Right ventricle myocardium superior (tissue), 1 donor: ENCODE measurements at regions not wholly inside any gene's neighbourhood (a gene's known extent, or its start where the extent isn't known, plus 50 kb on each side); places are given as distances from the start of the nearest gene placed in this dataset.

Experiments used
- ATAC-seq: fragments of 200-7000 bp; cut with Tn5 transposase; one replicate; pipeline ENCODE4 v1.9.1; 2020; ENCODE audit warnings: mild to moderate bottlenecking; ENCODE audit not compliant: poor library complexity
- DNase-seq: peaks from one replicate; pipeline ENCODE4 v3.0.0-alpha.2; 2020
- intact Hi-C: fragments of 100-400 bp; cut with DNase I; formaldehyde crosslinking; loops from one replicate; pipeline ENCODE4 v1.11.2; 2022
- donor health status: DM: no; HTN: yes; CAD: no; lungs with severe emphysema.

- intact Hi-C loops: no loop called here
- ATAC-seq: no peak
- DNase-seq: no peak
Observed at GRCh38 chr3:86239946-86240345, 751.0 kb downstream of the VGLL3 start.

GRCh38 chr3:86234506-86235254 is 756.3 kb downstream of the VGLL3 start:
- DNase-seq (no peak), ATAC-seq (no peak)
- intact Hi-C loops: no loop called here

GRCh38 chr3:86230762-86231161 is 760.2 kb downstream of the VGLL3 start:
- no peak for DNase-seq
- ATAC-seq: no peak
- intact Hi-C loops: no loop called here

GRCh38 chr3:86229775-86230094 is 761.2 kb downstream of the VGLL3 start:
- ATAC-seq: no peak
- intact Hi-C loops: no loop called here

GRCh38 chr3:86229086-86229774 is 761.7 kb downstream of the VGLL3 start:
- intact Hi-C loops: no loop called here
- DNase-seq: no peak
- no peak for ATAC-seq

More at GRCh38 chr3:86229775-86230094, 761.2 kb downstream of the VGLL3 start:
- no peak for DNase-seq

GRCh38 chr3:86228101-86228500 is 762.8 kb downstream of the VGLL3 start:
- no peak for ATAC-seq
- no peak for DNase-seq
- intact Hi-C loops: no loop called here

- ATAC-seq (no peak), DNase-seq (no peak)
- intact Hi-C loops: no loop called here
Observed at GRCh38 chr3:86225461-86225860, 765.5 kb downstream of the VGLL3 start.

- ATAC-seq (no peak), DNase-seq (no peak)
- intact Hi-C loops: no loop called here
Observed at GRCh38 chr3:86221601-86222000, 769.3 kb downstream of the VGLL3 start.

- no peak for ATAC-seq
- no peak for DNase-seq
- intact Hi-C loops: no loop called here
Observed at GRCh38 chr3:86208772-86209171, 782.2 kb downstream of the VGLL3 start.

GRCh38 chr3:86182606-86183005 is 808.3 kb downstream of the VGLL3 start:
- intact Hi-C loops: no loop called here
- ATAC-seq: no peak
- no peak for DNase-seq

- DNase-seq (no peak), ATAC-seq (no peak)
- intact Hi-C loops: no loop called here
Observed at GRCh38 chr3:86180696-86181095, 810.3 kb downstream of the VGLL3 start.

- intact Hi-C loops: no loop called here
- no peak for DNase-seq
Observed at GRCh38 chr3:86178095-86178494, 812.9 kb downstream of the VGLL3 start.

GRCh38 chr3:86176445-86176784 is 814.5 kb downstream of the VGLL3 start:
- intact Hi-C loops: no loop called here
- DNase-seq: no peak
- ATAC-seq: no peak

More at GRCh38 chr3:86178095-86178494, 812.9 kb downstream of the VGLL3 start:
- no peak for ATAC-seq

- ATAC-seq (no peak), DNase-seq (no peak)
- intact Hi-C loops: no loop called here
Observed at GRCh38 chr3:86175593-86176444, 815.1 kb downstream of the VGLL3 start.

- intact Hi-C loops: no loop called here
- ATAC-seq (no peak), DNase-seq (no peak)
Observed at GRCh38 chr3:86175051-86175536, 815.9 kb downstream of the VGLL3 start.

GRCh38 chr3:86173401-86173800 is 817.5 kb downstream of the VGLL3 start:
- intact Hi-C loops: no loop called here
- no peak for DNase-seq
- ATAC-seq: no peak

GRCh38 chr3:86168512-86168911 is 822.4 kb downstream of the VGLL3 start:
- intact Hi-C loops: no loop called here
- no peak for DNase-seq
- no peak for ATAC-seq

GRCh38 chr3:86162521-86162920 is 828.4 kb downstream of the VGLL3 start:
- intact Hi-C loops: no loop called here
- no peak for DNase-seq
- ATAC-seq: no peak

GRCh38 chr3:86161493-86161892 is 829.5 kb downstream of the VGLL3 start:
- intact Hi-C loops: no loop called here

GRCh38 chr3:86152620-86153019 is 838.3 kb downstream of the VGLL3 start:
- intact Hi-C loops: no loop called here
- ATAC-seq (no peak), DNase-seq (no peak)

More at GRCh38 chr3:86161493-86161892, 829.5 kb downstream of the VGLL3 start:
- no peak for ATAC-seq
- DNase-seq: no peak
